ENCODE measurements at regions not wholly inside any gene's neighbourhood (a gene's known extent, or its start where the extent isn't known, plus 50 kb on each side); places are given as distances from the start of the nearest gene placed in this dataset.

GRCh38 chr5:57863661-57864060, 381.1 kb upstream of the ACTBL2 start:
- TF ChIP-seq CTCF (IDR thresholded peaks at IDR 0.05; ENCODE audit: insufficient read depth, low read depth, low read length) (no peak), EZH2 (IDR thresholded peaks at IDR 0.05; ENCODE audit: insufficient read depth, low read length) (no peak)
